ENCODE measurements at regions not wholly inside any gene's neighbourhood (a gene's known extent, or its start where the extent isn't known, plus 50 kb on each side); places are given as distances from the start of the nearest gene placed in this dataset.

DNA sequence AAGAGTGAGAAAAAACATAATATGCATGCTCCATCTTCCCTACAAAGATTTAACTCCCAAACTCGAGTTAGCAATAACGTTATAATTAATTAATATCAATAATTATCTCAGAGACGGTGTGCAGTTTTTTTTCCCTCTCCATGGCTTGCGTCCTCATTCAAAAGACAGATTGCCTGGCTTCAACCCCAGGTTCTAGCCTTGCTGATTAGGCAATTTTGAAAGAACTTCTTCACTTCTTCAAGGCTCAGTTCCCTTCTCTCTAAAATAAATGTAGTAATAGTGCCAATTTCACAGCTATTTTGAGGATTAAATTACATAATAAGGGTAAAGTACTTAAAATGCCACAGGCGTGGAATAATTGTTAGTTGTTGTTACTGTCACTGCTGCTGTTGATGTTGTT lies 876.1 kb upstream of the GBE1 start:
- TF ChIP-seq, protein P1, sequence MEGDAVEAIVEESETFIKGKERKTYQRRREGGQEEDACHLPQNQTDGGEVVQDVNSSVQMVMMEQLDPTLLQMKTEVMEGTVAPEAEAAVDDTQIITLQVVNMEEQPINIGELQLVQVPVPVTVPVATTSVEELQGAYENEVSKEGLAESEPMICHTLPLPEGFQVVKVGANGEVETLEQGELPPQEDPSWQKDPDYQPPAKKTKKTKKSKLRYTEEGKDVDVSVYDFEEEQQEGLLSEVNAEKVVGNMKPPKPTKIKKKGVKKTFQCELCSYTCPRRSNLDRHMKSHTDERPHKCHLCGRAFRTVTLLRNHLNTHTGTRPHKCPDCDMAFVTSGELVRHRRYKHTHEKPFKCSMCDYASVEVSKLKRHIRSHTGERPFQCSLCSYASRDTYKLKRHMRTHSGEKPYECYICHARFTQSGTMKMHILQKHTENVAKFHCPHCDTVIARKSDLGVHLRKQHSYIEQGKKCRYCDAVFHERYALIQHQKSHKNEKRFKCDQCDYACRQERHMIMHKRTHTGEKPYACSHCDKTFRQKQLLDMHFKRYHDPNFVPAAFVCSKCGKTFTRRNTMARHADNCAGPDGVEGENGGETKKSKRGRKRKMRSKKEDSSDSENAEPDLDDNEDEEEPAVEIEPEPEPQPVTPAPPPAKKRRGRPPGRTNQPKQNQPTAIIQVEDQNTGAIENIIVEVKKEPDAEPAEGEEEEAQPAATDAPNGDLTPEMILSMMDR (IDR thresholded peaks at IDR 0.05): no peak
- TF ChIP-seq POLR2A (IDR thresholded peaks at IDR 0.05): no peak
